NCI-H146 treated with DMSO at 0.1 percent for 48 hours (cell line): ENCODE measurements at regions not wholly inside any gene's neighbourhood (a gene's known extent, or its start where the extent isn't known, plus 50 kb on each side); places are given as distances from the start of the nearest gene placed in this dataset.
"Not testable (repeated sequence)": the region's sequence is repeated elsewhere in the genome, so short reads cannot be mapped to it uniquely, and the experiment has no call there.

Source experiments
- DNase-seq: peaks from one replicate; lab custom pipeline; 2025; ENCODE audit not compliant: unreplicated experiment; lab: John Stamatoyannopoulos, UW

DNA sequence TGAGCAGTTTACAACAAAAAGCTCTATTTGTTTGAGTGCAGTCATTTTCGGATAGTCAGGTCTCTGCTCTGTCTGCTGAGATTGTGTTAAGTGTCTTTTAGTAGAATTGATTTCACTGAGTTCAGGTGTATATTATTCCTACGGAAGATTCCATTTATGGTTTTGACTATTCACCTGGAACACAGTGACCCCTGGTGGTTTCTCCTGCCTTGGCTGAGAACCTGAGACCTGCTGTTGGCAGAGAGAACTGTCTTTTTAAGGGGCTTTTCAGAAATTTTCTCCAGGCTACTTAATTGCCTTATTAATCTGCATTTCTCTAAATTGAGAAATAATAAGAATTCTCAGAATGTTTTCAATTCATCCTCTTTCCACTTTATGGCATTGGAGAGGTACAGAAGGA lies 508.0 kb downstream of the TBC1D32 start:
- DNase-seq, result no peak

DNA sequence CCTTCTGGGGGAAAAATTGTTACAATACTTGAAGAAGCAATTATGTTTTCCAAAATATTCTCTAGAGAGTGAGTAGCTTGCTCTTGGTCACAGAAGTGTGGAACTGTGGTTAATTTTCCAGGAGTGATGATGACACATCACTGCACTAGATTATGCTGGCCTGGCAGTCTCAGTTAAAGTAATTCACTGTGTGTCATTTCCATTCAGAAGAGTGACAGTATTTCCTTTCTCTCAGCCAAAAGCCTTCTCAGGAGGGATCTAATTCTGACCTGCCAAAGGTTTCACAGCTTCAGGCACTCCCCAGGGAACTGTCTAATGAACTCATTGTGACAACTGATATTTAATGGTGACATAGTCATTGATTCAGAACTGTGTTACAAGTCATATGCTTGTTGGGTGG lies 517.5 kb downstream of the TBC1D32 start:
- no peak for DNase-seq

DNA sequence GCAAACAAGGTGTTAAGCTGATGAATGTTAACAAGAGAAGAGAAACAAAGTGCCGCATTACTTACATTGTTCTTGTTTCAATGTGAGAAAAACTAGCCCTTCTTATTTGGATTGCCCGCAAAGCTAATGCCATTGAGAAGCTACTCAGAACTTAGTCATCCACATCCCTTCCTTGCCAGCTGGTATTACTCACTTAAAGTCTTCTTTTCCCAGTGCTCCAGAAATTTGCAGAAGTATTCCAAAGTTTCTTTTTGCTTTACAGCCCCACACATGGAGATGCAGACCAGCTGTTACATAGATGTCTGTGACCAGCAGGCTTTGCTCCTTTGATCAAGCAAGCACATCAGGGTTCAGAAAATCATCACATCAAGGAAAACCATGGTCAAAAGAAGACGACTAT lies 529.0 kb downstream of the TBC1D32 start:
- no peak for DNase-seq

- no peak for DNase-seq
Measured at GRCh38 chr6:120804612-120805011, 529.7 kb downstream of the TBC1D32 start.

- no peak for DNase-seq
Measured at GRCh38 chr6:120786682-120787081, 547.6 kb downstream of the TBC1D32 start.

GRCh38 chr6:120786256-120786655 lies 548.0 kb downstream of the TBC1D32 start:
- no peak for DNase-seq

- DNase-seq, result no peak
Measured at GRCh38 chr6:120785459-120786086, 548.7 kb downstream of the TBC1D32 start.

- no peak for DNase-seq
Measured at GRCh38 chr6:120779441-120779840, 554.8 kb downstream of the TBC1D32 start.

DNA sequence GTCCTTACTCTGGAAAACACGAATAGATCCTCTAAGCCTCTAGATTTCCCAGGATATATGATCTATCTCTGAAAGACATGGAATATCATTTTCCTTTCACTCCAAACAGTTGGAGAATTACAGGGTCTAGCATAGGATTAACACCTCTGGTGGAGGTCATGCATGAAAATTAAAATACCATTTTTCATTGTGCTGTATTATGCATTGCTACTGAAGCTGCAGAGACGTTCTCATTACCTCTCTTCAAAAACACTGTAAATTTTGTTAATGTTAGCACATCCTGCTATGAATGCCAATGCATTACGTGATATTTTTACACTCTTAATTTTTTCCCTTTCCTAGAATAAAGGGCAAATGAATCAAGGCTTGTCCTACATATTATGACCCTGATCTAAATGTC lies 558.6 kb downstream of the TBC1D32 start:
- DNase-seq, result no peak

- DNase-seq, result no peak
Measured at GRCh38 chr6:120774275-120774674, 560.0 kb downstream of the TBC1D32 start.

- DNase-seq, result no peak
Measured at GRCh38 chr6:120771019-120771418, 563.3 kb downstream of the TBC1D32 start.

GRCh38 chr6:120764312-120764711 lies 570.0 kb downstream of the TBC1D32 start:
- no peak for DNase-seq

GRCh38 chr6:120759570-120759969 lies 574.7 kb downstream of the TBC1D32 start:
- no peak for DNase-seq

- DNase-seq, result not testable (repeated sequence)
Measured at GRCh38 chr6:120748574-120748973, 585.7 kb downstream of the TBC1D32 start.

DNA sequence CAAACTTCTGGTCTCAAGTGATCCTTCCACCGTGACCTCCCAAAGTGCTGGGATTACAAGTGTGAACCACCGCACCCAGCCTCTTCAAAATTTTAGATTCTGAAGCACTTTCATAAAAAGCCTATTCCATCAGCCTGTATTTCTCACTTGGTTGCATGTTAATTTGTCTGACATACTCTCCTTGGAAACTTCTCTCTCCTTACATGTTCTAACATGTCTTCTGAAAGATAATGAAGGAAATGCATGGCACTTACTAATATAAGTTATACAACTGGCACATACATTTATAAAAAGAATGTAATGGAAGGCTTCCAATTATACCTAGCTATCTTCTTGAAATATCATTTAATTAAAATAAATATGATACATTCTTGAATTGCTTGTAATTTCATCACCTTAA lies 597.5 kb downstream of the TBC1D32 start:
- no peak for DNase-seq

- DNase-seq, result no peak
Measured at GRCh38 chr6:120735641-120736040, 598.6 kb downstream of the TBC1D32 start.

DNA sequence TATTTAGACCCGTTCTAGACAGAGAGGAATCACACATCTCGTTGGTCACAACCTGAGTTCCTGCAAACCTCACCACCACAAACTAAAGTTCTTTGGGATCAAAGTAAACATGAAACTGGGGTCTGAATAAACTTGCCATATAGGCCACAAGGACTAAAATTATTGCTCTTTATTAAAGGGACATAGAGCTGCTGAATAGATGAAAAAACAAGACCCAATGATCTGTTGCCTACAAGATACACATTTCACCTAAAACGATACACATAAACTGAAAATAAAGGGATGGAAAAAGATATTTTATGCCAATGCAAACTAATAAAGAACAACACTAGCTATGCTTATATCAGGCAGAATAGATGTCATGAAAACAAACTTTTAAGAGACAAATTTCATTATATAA lies 623.0 kb downstream of the TBC1D32 start:
- DNase-seq, result no peak

- no peak for DNase-seq
Measured at GRCh38 chr6:120700001-120700400, 634.3 kb downstream of the TBC1D32 start.

GRCh38 chr6:120686492-120686891 lies 647.8 kb downstream of the TBC1D32 start:
- no peak for DNase-seq

DNA sequence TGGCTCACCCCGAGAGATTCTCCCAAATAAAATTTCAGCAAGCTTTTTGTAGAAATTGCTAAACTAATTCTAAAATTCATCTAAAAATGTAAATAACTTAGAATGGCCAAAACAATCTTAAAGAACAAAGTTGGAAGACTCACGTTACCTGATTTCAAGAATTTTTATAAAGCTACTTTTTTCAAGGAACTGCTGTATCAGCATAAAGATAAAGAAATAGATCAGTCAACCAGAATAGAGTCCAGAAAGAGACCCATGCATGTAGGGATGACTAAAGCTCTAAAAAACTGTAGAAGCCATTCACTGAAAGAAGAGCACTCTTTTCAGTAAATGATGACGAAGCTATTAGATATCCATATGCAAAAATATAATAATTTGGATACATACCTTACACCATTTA lies 652.1 kb downstream of the TBC1D32 start:
- no peak for DNase-seq

DNA sequence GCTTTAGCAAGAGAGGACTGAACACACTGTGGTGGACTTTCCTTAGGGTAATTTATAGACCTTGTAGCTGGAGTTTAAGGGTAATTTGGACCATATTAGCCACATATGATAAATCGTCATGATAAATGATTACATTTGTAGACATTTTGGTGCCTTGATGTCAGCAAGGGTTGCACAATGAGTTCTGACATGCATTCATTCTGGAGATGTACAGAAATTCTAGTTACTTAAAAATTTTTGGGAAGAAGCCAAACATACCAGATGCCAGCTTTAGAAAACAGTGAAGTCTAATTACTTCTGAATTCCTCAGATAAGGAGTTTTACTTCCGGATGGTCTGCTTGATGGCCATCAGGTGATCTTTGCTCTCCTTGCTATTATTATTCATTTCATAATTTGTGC lies 653.1 kb downstream of the TBC1D32 start:
- DNase-seq, result no peak

GRCh38 chr6:120675886-120676285 lies 658.4 kb downstream of the TBC1D32 start:
- DNase-seq, result no peak

DNA sequence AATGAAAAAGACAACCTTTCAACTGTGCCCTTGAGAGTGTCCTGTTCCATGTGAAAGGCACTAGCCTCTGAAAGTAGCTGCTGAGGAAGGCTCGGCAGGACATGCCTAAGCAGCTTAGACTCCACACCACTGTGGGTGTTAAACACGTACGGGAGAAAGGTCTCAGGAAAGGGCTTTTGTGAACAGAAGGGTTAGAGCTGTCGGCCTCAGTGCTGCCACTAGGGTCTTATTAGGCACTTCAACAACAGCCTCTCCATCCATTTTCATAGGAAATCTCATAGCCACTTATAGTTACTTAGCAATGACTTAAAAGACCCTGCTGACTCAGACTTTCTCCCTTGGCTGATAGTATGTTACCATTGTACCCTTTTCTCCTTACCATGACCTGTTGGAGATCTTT lies 662.8 kb downstream of the TBC1D32 start:
- DNase-seq, result no peak

GRCh38 chr6:120652506-120652905 lies 681.8 kb downstream of the TBC1D32 start:
- no peak for DNase-seq
